ENCODE measurements at regions not wholly inside any gene's neighbourhood (a gene's known extent, or its start where the extent isn't known, plus 50 kb on each side); places are given as distances from the start of the nearest gene placed in this dataset.

DNA sequence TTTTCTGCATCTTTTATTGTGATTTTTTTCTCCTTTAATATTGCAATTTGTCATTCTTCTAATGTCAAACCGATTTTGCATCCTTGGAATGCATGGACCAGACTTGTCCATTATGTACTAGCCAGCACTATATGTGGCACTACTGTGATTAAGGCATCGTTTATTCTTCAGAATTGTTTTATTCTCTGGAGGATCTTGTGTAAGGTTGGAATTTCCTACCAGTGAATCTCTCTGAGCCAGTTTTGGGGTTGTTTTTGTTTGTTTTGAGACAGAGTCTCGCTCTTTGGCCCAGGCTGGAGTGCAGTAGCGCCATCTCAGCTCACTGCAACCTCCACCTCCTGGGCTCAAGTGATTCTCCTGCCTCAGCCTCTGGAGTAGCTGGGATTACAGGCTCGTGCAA, 58.5 kb downstream of the IGLL5 start:
- H3K27ac ChIP-seq: no peak overlapping the region
- peaks cover 54% of the 10 kb centered on the region for H3K4me1 ChIP-seq
- no peak overlapping the region for H3K4me2 ChIP-seq
- H3K9me3 ChIP-seq: no peaks in the 10 kb centered on the region
- no peaks in the 10 kb centered on the region for H4K20me1 ChIP-seq
- no peak overlapping the region for H3K9ac ChIP-seq
- no peak for TF ChIP-seq Cebpa-rat (IDR thresholded peaks at IDR 0.05)
- H3K4me3 ChIP-seq: no peak overlapping the region
- no peaks in the 10 kb centered on the region for H3K27me3 ChIP-seq
- H3K36me3 ChIP-seq: no peaks in the 10 kb centered on the region

DNA sequence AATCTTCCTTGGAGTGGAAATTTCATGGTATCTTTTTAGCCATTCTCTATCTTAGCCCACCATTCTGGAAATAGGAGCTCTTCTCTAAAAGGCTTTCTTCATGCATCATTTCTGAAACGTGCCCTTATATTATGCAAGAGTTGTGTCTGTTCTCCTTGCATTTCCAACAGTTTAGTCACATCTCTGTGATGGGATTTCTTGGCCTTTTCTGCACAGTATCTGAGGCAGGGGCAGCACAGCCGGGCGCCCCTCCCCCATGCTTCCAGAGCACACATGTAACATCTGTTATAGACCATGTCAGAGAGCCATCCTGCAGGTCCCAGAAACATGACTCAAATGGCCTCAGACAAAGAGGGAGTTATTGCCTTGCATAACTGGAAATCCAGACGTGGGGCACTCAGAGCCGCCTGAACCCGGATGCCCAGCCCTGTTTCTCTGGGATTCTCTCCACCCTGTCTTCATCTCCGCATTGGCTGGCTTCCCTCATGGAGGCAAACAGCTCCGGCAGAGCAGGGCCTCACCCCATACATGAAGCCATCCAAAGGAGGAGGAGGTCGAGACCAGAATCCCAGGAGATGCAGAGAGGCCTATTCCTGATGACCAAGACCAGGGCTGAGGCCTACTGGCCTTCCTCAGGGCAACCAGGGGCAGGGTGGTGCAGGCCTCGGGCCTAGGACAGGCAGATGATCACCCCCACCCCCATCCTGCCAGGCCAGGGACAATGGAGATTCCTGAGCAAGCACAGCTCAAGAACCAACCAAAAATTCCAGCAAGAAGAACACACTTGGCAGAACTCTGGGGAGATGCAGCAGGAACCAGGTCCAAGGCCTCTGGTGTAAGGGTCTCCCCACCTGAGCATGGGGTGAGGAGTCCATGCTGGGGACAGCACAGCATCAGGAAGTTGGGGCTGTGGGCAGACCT, 61.3 kb downstream of the IGLL5 start:
- H3K9ac ChIP-seq: no peak overlapping the region
- H3K27ac ChIP-seq: 0 out of 2 replicates have a peak overlapping the region, but pooled peaks have one; percentile 13
- peaks cover 54% of the 10 kb centered on the region for H3K4me1 ChIP-seq

DNA sequence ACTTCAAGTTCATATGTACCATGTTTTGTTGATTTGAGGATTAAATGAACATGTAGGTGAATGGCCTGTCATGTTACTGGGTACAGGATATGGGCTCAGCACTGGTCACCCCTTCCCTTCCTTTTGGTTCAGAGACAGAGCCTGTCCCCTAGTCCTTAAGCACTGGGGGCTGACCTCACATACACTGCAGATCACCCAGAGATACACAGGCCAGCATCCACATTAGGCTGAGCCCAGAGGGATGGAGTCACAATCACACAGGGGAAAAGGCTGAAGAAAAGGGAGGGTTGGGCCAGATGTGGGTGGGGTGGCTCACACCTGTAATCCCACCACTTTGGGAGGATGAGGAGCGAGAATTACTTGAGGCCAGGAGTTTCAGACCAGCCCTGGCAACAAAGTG, 62.3 kb downstream of the IGLL5 start:
- H3K27me3 ChIP-seq: no peaks in the 10 kb centered on the region
- peaks cover 52% of the 10 kb centered on the region for H3K4me1 ChIP-seq
- H3K9ac ChIP-seq: no peak overlapping the region
- H3K4me3 ChIP-seq: no peak overlapping the region
- H3K27ac ChIP-seq: no peak overlapping the region
- TF ChIP-seq Cebpa-rat (IDR thresholded peaks at IDR 0.05): no peak
- H4K20me1 ChIP-seq: no peaks in the 10 kb centered on the region
- no peaks in the 10 kb centered on the region for H3K36me3 ChIP-seq
- H3K9me3 ChIP-seq: peaks cover 7% of the 10 kb centered on the region
- H3K4me2 ChIP-seq: no peak overlapping the region

More for the DNA sequence above, 61.3 kb downstream of the IGLL5 start:
- no peak overlapping the region for H3K4me3 ChIP-seq
- H3K27me3 ChIP-seq: no peaks in the 10 kb centered on the region
- peaks cover 7% of the 10 kb centered on the region for H3K9me3 ChIP-seq
- TF ChIP-seq Cebpa-rat (IDR thresholded peaks at IDR 0.05): no peak
- no peaks in the 10 kb centered on the region for H4K20me1 ChIP-seq
- H3K4me2 ChIP-seq: no peak overlapping the region
- no peaks in the 10 kb centered on the region for H3K36me3 ChIP-seq

DNA sequence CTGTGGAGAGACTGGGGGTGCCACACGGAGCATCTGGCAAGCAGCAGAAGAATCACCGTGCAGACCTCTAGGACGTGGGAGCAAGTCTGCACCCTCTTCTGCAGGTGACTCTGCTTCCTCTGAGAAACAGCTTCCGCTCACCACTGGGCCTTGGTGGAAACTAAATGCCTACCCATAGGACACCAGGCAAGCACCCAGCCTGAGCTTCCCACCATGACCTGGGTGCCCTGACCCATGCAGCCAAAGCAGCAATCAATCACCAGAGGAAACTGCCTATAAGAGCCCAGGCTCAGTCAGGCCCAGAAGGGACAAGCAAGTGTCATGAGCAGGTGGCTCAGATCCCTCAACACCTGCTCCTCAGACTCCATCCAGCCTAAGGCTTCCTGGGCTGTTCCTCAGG, 63.4 kb downstream of the IGLL5 start:
- Histone ChIP-seq H3K4me2 (peak overlapping the region; percentile 66), H3K27ac (no peak overlapping the region), H3K9me3 (peaks cover 7% of the 10 kb centered on the region), H3K9ac (no peak overlapping the region), H3K36me3 (no peaks in the 10 kb centered on the region), H4K20me1 (no peaks in the 10 kb centered on the region), H3K4me3 (no peak overlapping the region), H3K4me1 (peaks cover 55% of the 10 kb centered on the region), H3K27me3 (no peaks in the 10 kb centered on the region)
- no peak for TF ChIP-seq Cebpa-rat (IDR thresholded peaks at IDR 0.05)

DNA sequence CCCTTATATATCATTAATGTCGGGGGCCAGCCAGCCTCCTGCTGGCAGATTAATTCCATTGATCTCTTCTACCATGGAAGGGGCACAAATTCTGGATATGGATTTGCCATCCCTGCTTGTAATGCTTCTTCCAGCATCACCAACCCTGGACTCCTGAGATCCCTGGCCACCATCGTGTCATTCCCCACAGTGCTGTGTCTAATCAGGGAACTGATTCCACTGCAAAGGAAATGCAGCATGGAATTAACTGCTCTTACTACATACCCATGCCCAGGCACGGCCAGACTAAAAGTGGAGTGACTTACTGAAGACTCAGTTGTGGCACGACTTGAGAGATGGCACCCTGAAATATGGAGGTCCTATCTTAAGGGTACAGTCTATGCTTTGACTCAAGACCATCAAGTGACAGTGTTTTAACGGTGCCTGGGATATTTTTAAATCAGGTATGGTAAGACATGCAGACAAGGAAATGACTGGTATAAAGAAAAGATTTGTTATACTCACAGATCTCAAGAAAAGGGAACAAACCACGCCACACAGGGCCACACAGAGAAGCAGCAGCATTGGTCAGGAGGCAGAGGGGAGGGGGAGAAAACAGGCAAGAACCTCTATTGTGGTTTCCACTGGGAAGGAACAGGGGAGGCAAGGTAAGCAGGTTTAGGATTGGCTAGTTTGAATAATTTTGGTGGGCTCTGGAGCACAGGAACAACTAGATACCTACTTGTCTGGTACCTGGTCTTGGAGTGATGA, 65.1 kb downstream of the IGLL5 start:
- peaks cover 7% of the 10 kb centered on the region for H3K9me3 ChIP-seq
- H3K36me3 ChIP-seq: no peaks in the 10 kb centered on the region
- H3K9ac ChIP-seq: 0 out of 2 replicates have a peak overlapping the region, but pooled peaks have one; percentile 0
- H4K20me1 ChIP-seq: no peaks in the 10 kb centered on the region
- H3K4me1 ChIP-seq: peaks cover 55% of the 10 kb centered on the region
- H3K27ac ChIP-seq: 0 out of 2 replicates have a peak overlapping the region, but pooled peaks have one; percentile 1
- H3K4me2 ChIP-seq: peak overlapping the region; percentile 66
- H3K4me3 ChIP-seq: no peak overlapping the region
- H3K27me3 ChIP-seq: no peaks in the 10 kb centered on the region
- no peak for TF ChIP-seq Cebpa-rat (IDR thresholded peaks at IDR 0.05)

DNA sequence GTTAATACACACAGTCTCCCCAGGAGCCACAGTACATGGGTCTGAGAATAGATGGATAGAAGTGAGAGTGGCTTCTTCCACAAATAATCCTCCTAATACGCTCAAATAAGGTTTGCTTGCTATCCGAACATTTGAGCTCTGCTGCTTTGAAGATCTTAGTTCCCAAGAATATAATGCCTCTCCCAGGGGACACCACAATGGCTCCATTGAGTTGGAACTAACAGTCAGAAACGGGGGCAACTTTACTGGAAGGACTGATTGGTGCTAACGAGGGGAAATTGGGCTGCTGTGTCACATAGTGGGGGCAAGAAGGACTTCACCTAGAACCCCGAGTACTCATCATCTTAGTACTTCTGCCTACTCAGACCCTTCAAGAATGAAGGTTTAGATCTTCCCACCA, 66.2 kb downstream of the IGLL5 start:
- TF ChIP-seq Cebpa-rat (IDR thresholded peaks at IDR 0.05): no peak
- no peaks in the 10 kb centered on the region for H3K36me3 ChIP-seq
- peaks cover 55% of the 10 kb centered on the region for H3K4me1 ChIP-seq
- no peaks in the 10 kb centered on the region for H3K27me3 ChIP-seq
- H3K9ac ChIP-seq: peak overlapping the region; percentile 63; the same call in 1 of the 2 replicates
- H3K4me3 ChIP-seq: no peak overlapping the region
- H3K27ac ChIP-seq: no peak overlapping the region
- H3K4me2 ChIP-seq: peak overlapping the region; percentile 66
- H3K9me3 ChIP-seq: peaks cover 7% of the 10 kb centered on the region
- H4K20me1 ChIP-seq: no peaks in the 10 kb centered on the region

DNA sequence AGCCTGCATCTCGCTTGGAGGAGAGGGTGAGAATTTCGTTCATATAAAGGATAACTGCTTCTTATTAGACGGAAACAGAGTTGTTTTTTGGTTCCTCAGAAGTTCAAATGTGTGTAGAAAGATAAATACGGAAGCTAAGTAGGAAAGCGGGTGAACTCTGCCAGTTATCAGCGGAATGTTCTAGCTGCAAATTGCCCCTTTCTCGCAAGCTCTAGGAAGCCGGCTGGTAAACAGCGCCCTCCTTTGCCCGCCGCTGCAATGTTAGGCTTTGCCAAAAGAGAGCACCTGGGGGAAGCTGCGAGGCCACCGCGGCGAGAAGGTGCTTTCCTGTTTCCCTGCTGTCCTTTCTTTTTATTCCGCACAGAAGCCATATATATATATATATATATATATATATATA, 67.0 kb downstream of the IGLL5 start:
- H3K27ac ChIP-seq: no peak overlapping the region
- no peaks in the 10 kb centered on the region for H3K36me3 ChIP-seq
- peak overlapping the region; percentile 66 for H3K4me2 ChIP-seq
- no peak for TF ChIP-seq Cebpa-rat (IDR thresholded peaks at IDR 0.05)
- H3K4me3 ChIP-seq: no peak overlapping the region
- no peak overlapping the region for H3K9ac ChIP-seq
- H3K4me1 ChIP-seq: peaks cover 55% of the 10 kb centered on the region
- H4K20me1 ChIP-seq: no peaks in the 10 kb centered on the region
- no peaks in the 10 kb centered on the region for H3K27me3 ChIP-seq
- H3K9me3 ChIP-seq: peaks cover 7% of the 10 kb centered on the region

DNA sequence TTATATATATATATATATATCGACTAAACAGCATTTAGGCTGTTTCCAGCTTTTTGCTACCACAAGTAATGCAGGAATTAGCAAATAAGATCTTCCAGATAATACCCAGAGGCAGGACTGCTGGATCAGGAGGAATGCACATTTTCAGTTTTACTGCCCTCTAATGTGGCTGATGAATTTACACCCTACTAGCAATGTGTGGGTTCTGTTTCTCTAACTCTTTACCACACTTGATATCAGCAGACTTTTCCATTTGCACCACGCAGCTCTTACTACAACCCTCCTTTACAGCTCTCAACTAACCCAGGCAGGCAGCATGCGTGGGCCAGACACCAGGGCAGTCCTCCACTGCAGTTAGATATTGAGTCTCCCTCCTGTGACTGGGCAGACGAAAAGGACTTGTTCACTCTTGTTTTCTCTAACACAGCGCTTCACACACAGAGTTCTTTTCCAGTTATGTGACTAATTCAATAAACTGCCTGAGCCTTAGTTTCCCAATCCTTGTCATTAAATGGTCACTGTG, 67.7 kb downstream of the IGLL5 start:
- TF ChIP-seq Cebpa-rat (IDR thresholded peaks at IDR 0.05): no peak
- Histone ChIP-seq H3K4me1 (peaks cover 53% of the 10 kb centered on the region), H3K4me2 (peak overlapping the region; percentile 47), H3K27me3 (no peaks in the 10 kb centered on the region), H3K27ac (0 out of 2 replicates have a peak overlapping the region, but pooled peaks have one; percentile 14), H3K4me3 (no peak overlapping the region), H3K9me3 (peaks cover 7% of the 10 kb centered on the region), H3K9ac (no peak overlapping the region), H3K36me3 (no peaks in the 10 kb centered on the region), H4K20me1 (no peaks in the 10 kb centered on the region)

DNA sequence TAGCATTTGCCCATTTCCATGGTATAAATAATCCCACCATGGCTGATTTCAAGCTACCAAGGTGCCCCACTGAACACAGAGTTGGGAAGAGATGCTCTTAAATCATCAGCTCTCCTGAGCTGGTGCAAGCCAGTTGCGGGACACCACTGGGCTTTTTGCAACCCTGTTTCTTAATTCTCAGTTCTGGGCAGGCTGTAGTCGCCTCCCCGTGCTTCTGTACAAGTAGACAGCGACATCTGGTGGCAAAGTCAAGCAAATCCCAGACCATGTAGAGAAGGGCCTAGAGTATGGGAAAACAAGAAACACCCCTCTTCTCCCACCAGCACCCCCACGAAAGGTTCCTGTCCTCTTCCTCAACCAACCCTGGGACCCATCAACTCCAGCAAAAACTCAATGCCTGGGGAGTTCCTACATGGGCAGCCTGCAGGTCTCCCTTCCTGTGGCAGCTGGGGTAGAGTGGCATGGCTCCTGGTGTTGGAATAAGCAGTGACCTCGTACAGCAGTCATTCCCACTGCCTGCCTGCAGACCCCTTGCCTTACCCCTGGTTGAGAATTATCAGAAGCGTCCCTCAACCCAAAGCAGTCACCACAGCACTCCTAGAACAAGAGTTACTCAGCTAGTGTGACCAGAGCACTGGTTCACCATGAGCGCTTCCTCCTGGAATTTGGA, 68.4 kb downstream of the IGLL5 start:
- no peaks in the 10 kb centered on the region for H3K27me3 ChIP-seq
- peak overlapping the region; percentile 47 for H3K4me2 ChIP-seq
- H3K27ac ChIP-seq: no peak overlapping the region
- H3K9me3 ChIP-seq: peaks cover 9% of the 10 kb centered on the region
- no peaks in the 10 kb centered on the region for H4K20me1 ChIP-seq
- no peak overlapping the region for H3K9ac ChIP-seq
- H3K4me3 ChIP-seq: no peak overlapping the region
- TF ChIP-seq Cebpa-rat (IDR thresholded peaks at IDR 0.05): no peak
- H3K4me1 ChIP-seq: peaks cover 47% of the 10 kb centered on the region
- no peaks in the 10 kb centered on the region for H3K36me3 ChIP-seq

Data from BLaER1 (cell line).